HG03097 (cell line): ENCODE measurements at regions not wholly inside any gene's neighbourhood (a gene's known extent, or its start where the extent isn't known, plus 50 kb on each side); places are given as distances from the start of the nearest gene placed in this dataset.

Experiments
- ATAC-seq: cut with Tn5 transposase; IDR thresholded peaks from one replicate; pipeline ENCODE4 v1.9.1; 2021; ENCODE audit not compliant: unreplicated experiment, low FRiP score

GRCh38 chr1:106753066-106753465, 303.4 kb upstream of the PRMT6 start:
- ATAC-seq, result no peak

- no peak for ATAC-seq
Observed at GRCh38 chr1:106754957-106755356, 301.5 kb upstream of the PRMT6 start.

DNA sequence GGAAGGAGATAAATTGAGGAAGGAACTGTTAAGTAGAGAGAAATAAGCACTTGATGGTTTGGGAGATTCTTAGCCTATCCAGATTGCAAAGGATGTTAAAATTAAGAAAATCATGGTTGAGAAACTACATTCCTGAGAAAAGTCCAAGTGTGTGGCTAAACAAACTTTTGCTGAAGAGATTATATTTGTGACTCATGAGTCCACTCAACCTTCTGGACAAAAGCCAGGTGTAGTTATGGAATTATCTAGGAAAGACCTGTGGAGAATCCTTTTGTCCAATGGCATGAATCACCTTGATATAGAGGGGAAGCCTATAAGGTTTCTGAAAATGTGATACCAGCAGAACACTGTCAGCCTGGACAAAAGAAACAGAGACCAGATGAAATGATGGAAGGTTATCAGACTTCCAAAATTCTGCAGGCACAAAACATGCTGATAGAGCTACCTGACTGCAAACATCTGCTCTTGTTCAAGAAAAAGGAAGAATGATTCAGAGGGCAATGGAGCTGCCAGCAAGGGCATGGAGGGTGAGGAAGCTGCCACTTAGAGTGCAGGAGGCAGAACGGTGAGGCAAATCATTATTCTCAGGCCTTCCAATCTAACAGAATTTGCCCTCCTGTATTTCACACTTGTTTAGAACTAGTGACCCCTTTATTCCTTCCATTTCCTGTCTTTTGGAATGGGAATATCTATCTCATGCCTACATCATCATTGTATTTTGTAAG, 300.6 kb upstream of the PRMT6 start:
- ATAC-seq, result no peak

GRCh38 chr1:106756752-106757151, 299.7 kb upstream of the PRMT6 start:
- no peak for ATAC-seq

DNA sequence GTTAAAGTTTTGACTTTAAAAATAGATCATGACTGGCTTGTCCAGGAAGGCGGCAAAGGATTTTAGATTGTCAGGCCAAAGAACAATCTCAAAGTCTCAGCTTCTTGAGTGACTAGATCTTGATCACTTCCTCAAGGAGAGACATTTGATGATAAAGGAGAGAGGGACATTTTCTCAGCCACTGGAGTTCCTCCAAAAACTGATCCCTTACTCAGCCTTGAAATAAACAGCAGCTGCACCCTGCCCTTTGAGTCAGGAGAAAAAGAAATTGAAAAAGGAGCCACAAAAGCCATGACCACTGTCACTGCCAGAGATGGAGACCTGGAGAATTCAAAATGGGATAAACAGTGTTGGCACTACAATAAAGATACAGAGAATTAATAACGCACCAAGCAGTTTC, 288.4 kb upstream of the PRMT6 start:
- no peak for ATAC-seq

DNA sequence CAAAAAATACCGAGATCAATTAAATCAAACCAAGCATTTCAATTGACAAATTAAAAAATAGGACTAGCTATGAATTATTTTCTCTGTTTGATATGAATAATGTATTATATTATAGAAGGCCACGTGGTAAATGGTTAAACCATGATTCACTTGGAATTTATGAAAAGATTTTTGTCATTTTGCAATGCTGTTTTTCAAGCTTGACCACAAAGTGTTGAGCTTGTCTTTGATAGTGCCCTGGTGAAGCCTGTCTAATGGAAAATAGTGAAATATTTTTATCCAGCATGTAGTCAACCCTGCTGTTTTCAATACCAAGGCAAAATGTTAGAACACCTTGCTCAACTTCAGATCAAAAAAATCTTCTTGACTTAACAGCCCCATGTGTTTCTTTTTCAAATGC, 288.0 kb upstream of the PRMT6 start:
- ATAC-seq, result no peak

DNA sequence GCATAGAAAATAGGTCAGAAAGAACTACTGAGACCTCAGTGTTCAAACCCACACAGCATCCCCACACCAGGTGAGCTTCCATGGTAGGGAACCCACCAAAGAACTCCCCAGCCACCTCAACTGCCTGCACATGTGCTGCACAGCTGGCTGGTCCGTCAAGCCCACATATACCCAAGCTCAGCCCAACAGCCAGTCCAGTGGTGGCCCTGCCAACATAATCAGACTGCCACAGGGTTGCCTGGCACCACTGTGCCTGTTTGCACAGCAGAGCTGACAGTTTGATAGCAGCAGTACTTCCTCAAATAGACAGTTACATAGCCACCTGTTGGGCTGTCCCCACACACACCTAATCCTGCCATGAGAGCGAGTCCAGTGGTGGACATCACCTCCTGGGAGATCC, 283.3 kb upstream of the PRMT6 start:
- no peak for ATAC-seq

DNA sequence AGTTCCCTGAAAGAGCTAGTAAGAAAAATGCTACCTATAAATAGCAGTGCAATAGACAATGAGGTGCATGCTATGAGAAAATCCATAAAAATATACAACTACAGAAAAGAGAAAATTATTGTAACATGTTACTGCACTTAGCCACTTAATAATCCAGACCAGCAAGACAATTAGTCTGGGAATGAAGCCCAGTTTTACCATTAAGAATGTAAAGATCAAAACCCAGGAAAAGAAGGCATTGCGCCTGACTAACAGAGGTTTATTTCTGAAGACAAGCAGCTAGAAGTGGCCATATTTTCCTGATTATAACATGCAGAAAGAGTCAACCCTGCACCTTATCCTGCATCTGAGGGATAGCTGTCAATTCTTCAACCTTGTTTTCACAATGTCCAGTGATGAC, 276.4 kb upstream of the PRMT6 start:
- no peak for ATAC-seq

- ATAC-seq, result no peak
Observed at GRCh38 chr1:106780806-106781569, 275.5 kb upstream of the PRMT6 start.

DNA sequence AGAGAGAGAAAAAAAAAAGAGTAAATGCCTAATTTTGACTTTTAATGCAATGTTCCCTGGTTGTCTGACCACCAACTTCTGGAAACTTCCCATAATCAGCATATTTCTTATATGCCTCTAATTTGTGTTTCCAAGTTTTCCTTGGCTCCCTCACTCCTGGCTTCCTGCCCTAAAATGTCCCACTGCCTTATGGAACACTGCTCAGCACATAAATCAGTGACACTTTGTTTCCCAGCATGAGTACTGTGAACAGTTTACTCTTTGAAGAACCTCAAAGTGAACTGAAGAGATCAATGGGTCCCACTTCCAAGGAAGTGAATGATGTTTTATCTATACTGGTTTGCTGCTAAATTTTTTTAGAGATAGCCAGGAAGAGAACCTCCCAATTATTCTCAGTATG, 271.3 kb upstream of the PRMT6 start:
- ATAC-seq, result no peak

- ATAC-seq, result no peak
Observed at GRCh38 chr1:106787520-106787919, 269.0 kb upstream of the PRMT6 start.

GRCh38 chr1:106789686-106790085, 266.8 kb upstream of the PRMT6 start:
- no peak for ATAC-seq

DNA sequence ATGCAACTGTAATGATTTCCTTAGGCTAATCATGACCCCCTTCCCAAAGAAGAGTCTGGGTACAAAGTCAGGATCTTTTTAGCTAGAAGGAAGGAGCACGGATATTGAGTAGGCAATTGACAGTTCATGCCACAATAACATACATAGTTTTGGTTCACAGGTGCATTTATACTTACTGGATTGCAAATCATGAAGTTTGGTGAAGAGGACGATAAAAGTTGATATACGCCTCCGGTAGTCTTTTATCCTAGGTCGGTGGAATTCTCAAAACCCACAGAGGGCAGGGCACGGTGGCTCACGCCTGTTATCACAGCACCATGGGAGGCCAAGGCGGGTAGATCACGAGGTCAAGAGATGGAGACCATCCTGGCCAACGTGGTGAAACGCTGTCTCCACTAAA, 265.4 kb upstream of the PRMT6 start:
- ATAC-seq, result no peak

DNA sequence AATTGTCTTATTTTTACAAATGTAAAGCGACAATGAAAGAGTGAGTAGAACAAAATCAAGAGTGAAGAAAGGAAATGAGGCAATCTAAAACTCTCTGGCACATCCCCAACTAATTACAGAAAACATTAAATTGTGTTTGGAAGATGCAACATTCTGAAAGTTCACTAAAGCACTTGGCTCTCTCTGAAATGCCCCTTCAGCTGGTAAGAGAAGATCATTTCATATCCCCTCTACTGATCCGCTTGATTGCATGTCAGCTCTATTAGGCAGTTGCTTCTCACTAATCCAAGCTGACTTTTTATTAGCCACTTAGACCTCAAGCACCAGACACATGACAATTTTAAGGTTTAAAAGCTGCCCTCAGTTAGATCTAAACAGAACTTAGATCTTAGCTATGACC, 262.8 kb upstream of the PRMT6 start:
- ATAC-seq, result no peak

DNA sequence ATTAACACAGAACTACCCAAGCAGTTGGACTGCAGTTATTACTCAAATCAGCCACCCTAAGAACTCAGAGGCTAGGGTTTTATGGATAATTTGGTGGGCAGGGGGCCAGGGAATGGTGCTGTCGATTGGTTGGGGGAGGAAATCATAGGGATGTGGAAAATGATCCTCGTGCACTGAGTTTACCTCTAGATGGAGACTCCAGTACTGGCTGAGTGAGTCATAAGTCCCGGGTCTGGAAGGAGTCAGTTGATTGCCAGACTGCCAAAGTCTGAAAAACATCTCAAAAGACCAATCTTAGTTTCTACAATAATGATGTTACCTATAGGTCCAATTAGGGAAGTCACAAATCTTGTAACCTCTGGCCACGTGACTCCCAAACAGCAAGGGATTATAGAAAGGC, 257.5 kb upstream of the PRMT6 start:
- ATAC-seq, result no peak

DNA sequence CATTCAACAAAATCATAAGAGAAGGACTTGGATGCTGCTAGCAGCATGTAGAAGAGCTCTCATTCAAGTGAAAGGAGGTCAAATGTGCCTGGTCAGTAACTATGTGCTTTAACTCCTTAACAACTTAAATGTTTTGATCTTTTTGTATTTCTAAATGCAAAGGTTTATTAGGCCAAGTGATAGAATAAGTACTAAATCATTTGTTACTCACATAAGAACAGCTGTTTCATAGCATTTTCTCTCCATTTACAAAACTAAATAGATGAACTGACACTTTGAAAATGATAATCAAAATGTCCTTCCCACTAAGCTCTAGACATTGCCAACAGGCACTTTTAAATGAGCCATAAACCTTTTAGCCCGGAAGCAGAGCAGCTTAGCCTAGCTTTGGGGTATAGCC, 254.3 kb upstream of the PRMT6 start:
- no peak for ATAC-seq

DNA sequence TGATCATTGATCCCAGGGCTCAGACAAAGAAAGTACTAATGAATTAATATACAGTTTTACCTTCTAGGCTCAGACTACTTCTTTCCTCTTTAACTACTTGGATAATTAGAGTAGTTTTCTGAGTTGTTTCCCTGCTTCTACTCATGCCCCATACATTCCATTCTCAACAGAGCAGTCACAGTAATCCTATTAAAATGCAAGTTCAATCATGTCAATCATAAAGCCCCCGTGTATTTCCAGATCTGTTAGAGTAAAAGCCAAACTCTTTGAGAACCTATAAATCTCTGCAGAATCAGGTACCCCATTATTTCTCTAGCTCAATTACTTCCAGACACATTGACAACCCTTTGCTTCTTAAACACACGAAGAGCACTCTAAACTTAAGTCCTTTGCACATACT, 242.1 kb upstream of the PRMT6 start:
- ATAC-seq, result no peak

DNA sequence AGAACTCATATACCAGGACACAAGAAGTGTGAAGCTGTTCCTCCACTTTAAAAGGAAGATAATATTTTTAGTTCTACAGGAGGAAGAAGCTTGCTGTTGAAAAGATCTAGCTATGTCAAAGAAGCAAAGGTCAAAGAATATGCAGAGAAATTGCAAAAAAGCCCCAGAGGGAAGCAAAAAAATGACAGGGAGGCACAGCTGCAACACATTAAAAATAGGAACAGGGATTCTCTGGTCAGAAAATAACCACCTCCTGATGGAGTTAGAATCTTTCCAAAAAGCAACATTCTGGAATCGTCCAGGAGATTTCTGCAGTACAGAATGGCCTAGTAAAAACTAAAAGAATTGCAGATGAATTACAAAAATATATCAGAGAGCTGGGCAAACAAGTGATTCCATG, 238.9 kb upstream of the PRMT6 start:
- ATAC-seq, result no peak

- no peak for ATAC-seq
Observed at GRCh38 chr1:106831511-106831910, 225.0 kb upstream of the PRMT6 start.

DNA sequence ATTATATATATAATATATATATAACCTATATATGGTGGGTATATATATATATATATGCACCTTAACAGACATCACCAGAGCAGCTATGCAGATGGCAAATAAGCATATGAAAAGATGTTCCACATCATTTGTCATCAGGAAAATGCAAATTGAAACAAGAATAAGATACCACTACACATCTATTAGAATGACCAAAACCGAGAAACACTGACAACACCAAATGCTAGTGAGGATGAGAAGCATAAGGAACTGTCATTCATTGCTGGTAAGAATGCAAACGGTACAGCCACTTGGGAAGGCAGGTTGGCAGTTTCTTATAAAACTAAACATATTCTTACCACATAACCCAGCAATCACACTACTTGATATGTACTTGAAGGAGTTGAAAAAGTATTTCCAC, 219.8 kb upstream of the PRMT6 start:
- ATAC-seq, result peak; percentile 94

GRCh38 chr1:106843518-106843917, 213.0 kb upstream of the PRMT6 start:
- no peak for ATAC-seq

DNA sequence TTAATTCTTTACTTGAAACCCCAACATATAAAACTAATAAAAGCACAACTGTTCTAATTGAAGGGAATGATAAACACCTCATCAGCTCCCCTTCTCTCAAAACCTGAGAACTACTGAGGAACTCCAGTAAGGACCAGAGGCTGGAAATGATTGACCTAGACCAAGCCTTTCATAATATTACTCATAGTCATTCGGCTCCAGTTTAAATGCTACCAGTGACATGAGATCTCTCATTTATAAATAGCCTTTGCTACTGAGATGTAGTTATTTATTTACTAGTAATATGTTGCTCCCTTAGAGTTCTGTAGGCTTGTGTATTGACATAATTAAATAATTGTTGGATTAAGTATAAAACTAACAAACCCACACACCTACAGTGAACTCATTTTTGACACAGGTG, 209.8 kb upstream of the PRMT6 start:
- peak; percentile 99 for ATAC-seq
